Embryonic facial prominence (tissue), 1 donor: ENCODE measurements at regions not wholly inside any gene's neighbourhood (a gene's known extent, or its start where the extent isn't known, plus 50 kb on each side); places are given as distances from the start of the nearest gene placed in this dataset.

ENCODE experiments used
- DNase-seq: peaks from one replicate; pipeline ENCODE4 v3.0.0-alpha.2; 2016; ENCODE audit errors: extremely low spot score

- DNase-seq = no peak
These were observed 216.6 kb downstream of the SS18 start for GRCh38 chr18:25873833-25874232.

- no peak for DNase-seq
These were observed 224.1 kb downstream of the SS18 start for GRCh38 chr18:25866331-25866730.

DNA sequence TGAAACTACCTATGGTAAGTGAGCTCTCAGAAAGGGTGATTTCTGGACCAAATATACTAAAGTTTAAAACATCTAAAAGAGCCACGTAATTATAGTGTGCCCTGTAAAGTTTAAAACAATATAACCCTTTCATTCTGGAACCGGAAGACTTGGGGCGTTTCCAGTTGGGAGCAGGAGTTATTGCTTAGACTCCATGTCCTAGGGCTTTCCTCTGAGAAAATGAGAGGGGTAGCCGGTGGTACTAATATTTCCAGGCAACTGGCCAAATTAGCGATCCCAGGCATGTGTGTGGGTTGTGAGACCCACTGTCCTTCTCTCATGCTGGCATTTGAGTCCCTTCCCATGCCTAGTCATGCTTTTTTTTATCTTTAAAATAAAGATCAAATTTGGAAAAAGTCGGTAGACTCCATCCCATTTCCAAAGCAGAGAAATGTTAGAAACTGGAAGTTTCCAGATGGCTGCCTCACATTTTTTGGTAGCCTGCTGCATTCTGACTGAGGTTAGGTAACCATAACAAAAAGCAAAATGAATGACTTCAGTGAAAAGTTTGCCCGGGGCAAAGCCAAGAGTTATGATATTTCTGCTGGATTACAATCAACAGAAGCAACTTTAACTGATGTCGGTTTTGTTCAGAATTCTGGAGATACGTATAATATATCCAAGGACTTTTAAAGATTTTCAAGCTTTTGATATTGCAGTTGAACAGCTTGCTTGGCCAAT, 227.4 kb downstream of the SS18 start:
- DNase-seq = no peak

DNA sequence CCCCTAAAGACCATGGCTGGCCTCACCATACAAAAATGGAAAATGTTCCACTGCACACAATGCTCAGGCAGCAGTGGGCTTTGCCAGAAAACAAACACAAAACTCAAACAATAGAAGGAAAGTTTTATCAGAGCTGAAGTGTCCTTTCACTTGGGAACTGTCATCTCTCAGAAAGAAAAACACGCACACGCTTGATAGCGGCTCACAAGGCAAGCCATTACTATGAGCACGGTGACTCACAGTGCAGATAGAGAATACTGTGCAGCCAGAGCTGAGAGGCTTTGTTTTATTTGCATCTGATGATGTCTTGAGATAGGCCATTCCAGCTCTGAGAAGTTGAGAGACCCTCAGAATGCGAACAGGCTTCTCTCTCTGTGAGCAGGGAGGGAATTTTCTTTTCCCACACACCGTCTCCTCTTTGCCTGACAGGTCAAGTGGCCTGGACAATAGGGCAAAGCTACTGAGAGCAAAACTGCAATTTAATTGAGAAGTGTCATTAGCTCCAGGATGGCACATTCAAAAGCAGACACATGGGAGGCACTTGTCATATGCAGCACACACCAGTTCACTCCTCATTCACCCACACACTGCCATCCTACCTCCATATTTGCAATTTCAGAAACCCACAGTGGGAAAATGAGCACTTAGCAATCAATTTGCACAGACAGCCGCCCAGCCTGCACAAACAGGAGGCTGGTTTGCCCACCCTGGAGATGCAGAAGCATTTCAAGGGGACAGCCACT, 236.6 kb downstream of the SS18 start:
- DNase-seq = no peak

- DNase-seq = no peak
These were observed 246.6 kb downstream of the SS18 start for GRCh38 chr18:25843791-25844190.

- no peak for DNase-seq
These were observed 247.7 kb downstream of the SS18 start for GRCh38 chr18:25842665-25843064.

- DNase-seq = no peak
These were observed 256.4 kb downstream of the SS18 start for GRCh38 chr18:25834061-25834460.

GRCh38 chr18:25832001-25832604, 258.3 kb downstream of the SS18 start:
- no peak for DNase-seq

DNA sequence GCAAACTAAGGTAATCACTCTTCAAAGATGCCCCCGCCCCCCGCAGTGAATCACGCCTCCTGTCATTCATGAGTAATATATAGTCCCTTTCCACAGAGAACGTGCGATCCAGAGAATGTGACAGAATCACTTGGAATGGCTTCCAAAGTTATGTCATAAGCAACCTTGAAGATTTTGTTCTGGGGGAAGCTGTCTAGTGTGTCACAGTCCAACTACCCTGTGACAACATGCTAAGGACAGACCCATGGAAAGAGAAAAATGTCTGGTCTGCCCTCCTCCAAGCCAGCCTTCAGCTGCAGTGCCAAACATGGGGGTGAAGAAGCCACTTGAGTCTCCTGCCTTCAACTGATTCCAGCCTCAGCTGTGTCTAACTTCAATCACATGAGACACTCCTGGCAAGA, 259.1 kb downstream of the SS18 start:
- DNase-seq = no peak

DNA sequence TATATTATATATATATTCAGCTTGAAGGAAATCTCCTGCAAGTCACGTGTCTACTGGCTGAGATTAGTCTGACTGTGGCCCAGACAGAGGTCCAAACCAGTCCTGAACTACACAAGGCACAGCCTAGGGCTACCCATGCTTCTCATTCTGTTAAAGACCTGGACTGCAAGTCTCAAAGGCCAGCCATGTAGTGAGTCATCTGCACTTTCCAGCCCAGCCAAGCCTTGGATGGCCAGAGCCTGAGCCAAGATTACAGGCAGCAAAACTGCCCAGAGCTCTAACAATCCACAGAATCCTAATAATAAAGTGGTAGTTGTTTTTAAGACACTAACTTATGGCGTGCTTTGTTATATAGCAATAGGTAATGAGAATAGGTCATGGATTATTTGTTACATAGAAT, 259.6 kb downstream of the SS18 start:
- DNase-seq = no peak

DNA sequence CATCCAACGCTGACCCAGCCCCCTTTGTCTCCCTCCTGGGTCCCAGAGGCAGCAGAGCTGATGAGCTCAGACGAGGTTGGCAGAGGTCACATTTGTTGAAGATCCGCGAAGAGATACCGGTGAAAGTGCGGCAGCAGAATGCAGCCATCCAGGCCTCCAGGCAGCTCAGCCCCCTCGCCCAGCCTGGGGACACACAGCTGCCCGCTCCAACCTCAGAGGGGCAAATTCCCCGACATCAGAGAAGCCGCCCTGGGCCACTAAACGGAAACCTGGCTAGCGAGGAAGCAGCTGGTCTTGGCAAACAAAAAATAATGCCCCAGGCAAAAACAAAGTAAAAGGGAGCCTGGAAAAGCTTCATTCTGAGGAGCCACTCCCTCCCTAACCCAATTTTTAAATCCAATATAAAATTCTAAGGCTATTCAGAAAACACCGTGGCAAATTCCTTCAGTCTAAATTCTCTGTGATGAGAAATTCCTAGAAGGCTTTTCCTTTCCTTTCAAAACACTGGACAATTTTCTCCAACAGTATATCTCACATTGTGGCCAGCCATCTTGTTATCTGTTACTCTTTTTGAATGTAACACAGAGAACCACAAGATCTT, 262.4 kb downstream of the SS18 start:
- DNase-seq = no peak

GRCh38 chr18:25827228-25827627, 263.2 kb downstream of the SS18 start:
- DNase-seq = no peak

- no peak for DNase-seq
These were observed 263.6 kb downstream of the SS18 start for GRCh38 chr18:25826823-25827222.

DNA sequence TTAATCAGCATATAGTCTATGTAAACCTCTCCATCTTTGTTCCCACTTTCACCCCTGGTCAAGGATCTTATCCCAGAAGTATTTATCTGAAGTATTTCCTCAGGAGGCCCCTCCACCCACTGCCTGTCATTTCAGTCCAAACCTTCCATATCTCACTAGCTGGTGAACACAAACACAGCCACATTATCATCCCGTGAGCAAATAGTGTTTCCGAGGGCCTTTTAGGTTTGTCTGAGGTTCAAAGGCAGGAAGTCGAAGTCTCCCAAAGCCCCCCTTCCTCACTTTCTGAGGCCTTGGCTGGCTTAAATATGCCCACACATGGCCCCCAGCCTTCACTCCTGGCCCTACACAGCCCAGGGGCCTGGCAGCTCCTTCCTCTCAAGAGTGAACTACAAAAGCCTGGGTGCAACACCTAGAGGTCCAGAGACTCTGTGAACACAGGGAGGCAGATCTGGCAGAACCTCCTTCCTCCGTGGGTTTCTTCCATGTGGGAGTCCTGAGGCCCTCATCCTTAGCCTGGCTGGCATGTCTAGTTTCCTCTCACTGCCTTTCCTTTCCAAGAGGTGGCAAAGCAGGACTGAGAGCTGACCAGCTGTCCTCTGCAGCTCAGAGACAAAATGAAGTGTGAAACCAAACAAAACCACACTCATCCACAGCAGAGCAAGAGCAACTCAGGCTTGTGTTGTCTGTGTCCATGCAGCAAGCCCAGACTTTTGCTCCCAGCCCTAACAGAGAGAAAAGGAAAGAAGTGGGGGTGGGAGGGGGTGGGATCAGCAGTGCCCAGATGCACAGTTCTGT, 264.2 kb downstream of the SS18 start:
- DNase-seq = no peak

DNA sequence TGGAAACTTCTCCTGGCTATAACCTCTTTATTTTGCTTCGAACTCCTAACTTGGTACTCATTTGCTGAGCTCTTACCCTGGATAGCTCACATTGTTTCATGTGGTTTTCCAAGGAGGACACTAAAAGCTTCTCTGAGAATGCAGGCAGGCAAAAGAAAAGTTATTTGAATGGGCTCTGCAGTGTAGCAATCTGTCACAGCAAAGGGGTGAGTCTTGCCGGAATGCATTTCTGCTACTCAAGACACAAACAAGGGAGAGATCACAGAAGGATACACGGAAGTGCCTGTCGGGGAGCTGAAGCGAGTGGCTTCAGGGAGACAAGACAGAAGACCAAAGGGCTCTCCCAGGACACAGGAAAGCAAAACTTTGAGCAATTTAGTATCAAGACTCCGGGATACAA, 265.4 kb downstream of the SS18 start:
- no peak for DNase-seq

GRCh38 chr18:25819746-25820363, 270.6 kb downstream of the SS18 start:
- no peak for DNase-seq

- DNase-seq = no peak
These were observed 271.9 kb downstream of the SS18 start for GRCh38 chr18:25818505-25818904.

GRCh38 chr18:25817546-25818237, 272.7 kb downstream of the SS18 start:
- no peak for DNase-seq

GRCh38 chr18:25815659-25816058, 274.8 kb downstream of the SS18 start:
- DNase-seq = no peak

GRCh38 chr18:25814841-25815458, 275.5 kb downstream of the SS18 start:
- no peak for DNase-seq
